ENCODE measurements at regions not wholly inside any gene's neighbourhood (a gene's known extent, or its start where the extent isn't known, plus 50 kb on each side); places are given as distances from the start of the nearest gene placed in this dataset.

GRCh38 chr10:78817804-78818203 is 251.0 kb upstream of the ZMIZ1 start:
- TF ChIP-seq CTCF (IDR thresholded peaks at IDR 0.05): no peak
- H3K9me3 ChIP-seq: no peaks in the 10 kb centered on the region
- DNase-seq (no peak), ATAC-seq (no peak)
- H3K27me3 ChIP-seq (ENCODE audit: insufficient read depth in 3 of 3, low read length in 2 of 3): no peaks in the 10 kb centered on the region
- H3K4me1 ChIP-seq: no peaks in the 10 kb centered on the region
- no peaks in the 10 kb centered on the region for H3K36me3 ChIP-seq (ENCODE audit: insufficient read depth in 1 of 2, low read depth in 1 of 2)
- WGBS, 3 donors: 95 to 98% (median 98%) methylated on average over 3 of the region's 3 CpGs
- intact Hi-C loops (cut with DNase I): no loop called here
- H3K4me3 ChIP-seq: no peak overlapping the region
- H3K27ac ChIP-seq: no peak overlapping the region

GRCh38 chr10:78819361-78820006 is 249.3 kb upstream of the ZMIZ1 start:
- Histone ChIP-seq H3K4me3 (no peak overlapping the region), H3K9me3 (no peaks in the 10 kb centered on the region), H3K4me1 (no peaks in the 10 kb centered on the region), H3K27ac (no peak overlapping the region), H3K27me3 (ENCODE audit: insufficient read depth in 3 of 3, low read length in 2 of 3) (no peaks in the 10 kb centered on the region), H3K36me3 (ENCODE audit: insufficient read depth in 1 of 2, low read depth in 1 of 2) (no peaks in the 10 kb centered on the region)
- DNase-seq (no peak), ATAC-seq (no peak)
- intact Hi-C loops (cut with DNase I): no loop called here
- no peak for TF ChIP-seq CTCF (IDR thresholded peaks at IDR 0.05)
- 79 to 87% (median 85%) methylated on average over 7 of the region's 7 CpGs for WGBS, 3 donors

GRCh38 chr10:78820007-78820362 is 248.8 kb upstream of the ZMIZ1 start:
- 50 to 60% (median 52%) methylated on average over 2 of the region's 2 CpGs for WGBS, 3 donors
- Histone ChIP-seq H3K4me3 (no peak overlapping the region), H3K36me3 (ENCODE audit: insufficient read depth in 1 of 2, low read depth in 1 of 2) (no peaks in the 10 kb centered on the region), H3K27me3 (ENCODE audit: insufficient read depth in 3 of 3, low read length in 2 of 3) (no peaks in the 10 kb centered on the region), H3K27ac (no peak overlapping the region), H3K9me3 (no peaks in the 10 kb centered on the region), H3K4me1 (no peaks in the 10 kb centered on the region)
- DNase-seq: no peak
- no peak for ATAC-seq
- intact Hi-C loops (cut with DNase I): no loop called here
- no peak for TF ChIP-seq CTCF (IDR thresholded peaks at IDR 0.05)

GRCh38 chr10:78821052-78821451 is 247.7 kb upstream of the ZMIZ1 start:
- no peaks in the 10 kb centered on the region for H3K36me3 ChIP-seq (ENCODE audit: insufficient read depth in 1 of 2, low read depth in 1 of 2)
- H3K4me3 ChIP-seq: no peak overlapping the region
- no peak overlapping the region for H3K27ac ChIP-seq
- no peaks in the 10 kb centered on the region for H3K27me3 ChIP-seq (ENCODE audit: insufficient read depth in 3 of 3, low read length in 2 of 3)
- H3K9me3 ChIP-seq: no peaks in the 10 kb centered on the region
- ATAC-seq: no peak
- no peak for DNase-seq
- intact Hi-C loops (cut with DNase I): no loop called here
- H3K4me1 ChIP-seq: no peaks in the 10 kb centered on the region
- 82 to 86% (median 84%) methylated on average over 4 of the region's 4 CpGs for WGBS, 3 donors
- no peak for TF ChIP-seq CTCF (IDR thresholded peaks at IDR 0.05)
